AG10803 (cell line): ENCODE measurements at regions not wholly inside any gene's neighbourhood (a gene's known extent, or its start where the extent isn't known, plus 50 kb on each side); places are given as distances from the start of the nearest gene placed in this dataset.

Experiments used
- DNase-seq: peaks from one replicate; pipeline ENCODE4 v3.0.0; 2010; ENCODE audit warnings: low read depth
- H3K4me3 ChIP-seq: 2 replicates; pipeline ENCODE4 v1.5.1; 2011; ENCODE audit warnings: mild to moderate bottlenecking, low read length, control low read depth
- TF ChIP-seq, protein P1 (sequence below): conservative IDR thresholded peaks from 2 replicates; pipeline ENCODE4 v1.5.1; 2011; ENCODE audit warnings: mild to moderate bottlenecking, low read length, control low read depth, inconsistent platforms

DNA sequence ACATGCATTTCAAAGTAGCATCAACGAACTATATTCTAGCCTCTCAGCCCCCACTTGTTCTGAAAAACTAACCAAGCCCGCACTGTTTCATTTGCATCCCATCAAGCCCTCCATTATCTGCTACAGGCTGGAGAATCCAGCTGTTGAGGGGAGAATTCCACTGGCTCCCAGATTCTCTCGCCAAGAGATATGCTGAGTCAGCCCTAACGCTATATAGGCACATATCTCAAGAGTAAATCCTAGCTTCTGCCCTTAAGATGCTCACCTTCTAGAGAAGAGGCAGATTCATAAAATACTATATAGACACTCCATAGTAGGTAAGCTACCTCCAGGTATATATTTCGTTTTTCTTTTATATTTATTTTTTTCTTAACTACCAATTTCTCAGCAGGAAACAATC, 266.4 kb upstream of the TARS1 start:
- TF ChIP-seq, protein P1, sequence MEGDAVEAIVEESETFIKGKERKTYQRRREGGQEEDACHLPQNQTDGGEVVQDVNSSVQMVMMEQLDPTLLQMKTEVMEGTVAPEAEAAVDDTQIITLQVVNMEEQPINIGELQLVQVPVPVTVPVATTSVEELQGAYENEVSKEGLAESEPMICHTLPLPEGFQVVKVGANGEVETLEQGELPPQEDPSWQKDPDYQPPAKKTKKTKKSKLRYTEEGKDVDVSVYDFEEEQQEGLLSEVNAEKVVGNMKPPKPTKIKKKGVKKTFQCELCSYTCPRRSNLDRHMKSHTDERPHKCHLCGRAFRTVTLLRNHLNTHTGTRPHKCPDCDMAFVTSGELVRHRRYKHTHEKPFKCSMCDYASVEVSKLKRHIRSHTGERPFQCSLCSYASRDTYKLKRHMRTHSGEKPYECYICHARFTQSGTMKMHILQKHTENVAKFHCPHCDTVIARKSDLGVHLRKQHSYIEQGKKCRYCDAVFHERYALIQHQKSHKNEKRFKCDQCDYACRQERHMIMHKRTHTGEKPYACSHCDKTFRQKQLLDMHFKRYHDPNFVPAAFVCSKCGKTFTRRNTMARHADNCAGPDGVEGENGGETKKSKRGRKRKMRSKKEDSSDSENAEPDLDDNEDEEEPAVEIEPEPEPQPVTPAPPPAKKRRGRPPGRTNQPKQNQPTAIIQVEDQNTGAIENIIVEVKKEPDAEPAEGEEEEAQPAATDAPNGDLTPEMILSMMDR: no peak

DNA sequence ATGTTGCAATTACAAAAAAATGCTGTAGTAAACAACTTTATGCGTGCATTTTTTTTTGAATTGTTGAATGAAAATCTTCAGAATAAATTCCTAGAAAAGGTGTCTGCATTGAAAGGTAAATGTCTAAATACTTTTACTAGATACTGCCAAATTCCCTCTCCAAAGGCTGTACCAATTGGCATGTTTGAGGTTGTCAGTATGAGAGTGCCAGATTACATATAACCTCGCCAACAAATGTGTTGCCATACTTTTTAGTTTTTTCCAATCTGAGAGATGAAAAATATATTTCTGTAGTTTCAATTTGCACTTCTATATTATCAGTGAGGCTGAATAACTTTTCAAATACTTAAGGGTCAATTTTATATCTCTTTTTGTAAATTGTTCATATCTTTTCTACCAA, 261.5 kb upstream of the TARS1 start:
- H3K4me3 ChIP-seq: no peak overlapping the region
- DNase-seq: no peak
- TF ChIP-seq, protein P1: no peak

More for the DNA sequence above, 266.4 kb upstream of the TARS1 start:
- no peak overlapping the region for H3K4me3 ChIP-seq
- no peak for DNase-seq

DNA sequence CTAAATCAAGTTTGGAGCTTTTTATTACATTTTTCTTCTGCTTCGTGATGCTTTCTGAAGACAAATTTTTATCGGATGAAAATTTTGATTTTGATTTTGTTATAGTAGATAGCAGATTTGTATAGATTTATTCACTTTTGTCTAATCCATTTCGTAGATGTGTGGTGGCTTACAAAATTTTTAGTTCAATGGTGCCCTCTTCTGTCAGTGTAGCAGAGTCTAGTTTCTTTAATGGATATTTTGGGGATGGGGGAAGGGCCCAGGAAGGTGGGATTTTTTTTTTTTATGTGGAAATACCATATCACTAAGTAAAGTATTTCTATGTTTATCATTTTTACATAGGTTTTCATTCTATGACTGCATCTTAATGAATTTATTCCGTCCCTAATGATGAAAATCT, 259.9 kb upstream of the TARS1 start:
- TF ChIP-seq, protein P1: peak; percentile 71
- peak; percentile 66 for DNase-seq
- H3K4me3 ChIP-seq: no peak overlapping the region

DNA sequence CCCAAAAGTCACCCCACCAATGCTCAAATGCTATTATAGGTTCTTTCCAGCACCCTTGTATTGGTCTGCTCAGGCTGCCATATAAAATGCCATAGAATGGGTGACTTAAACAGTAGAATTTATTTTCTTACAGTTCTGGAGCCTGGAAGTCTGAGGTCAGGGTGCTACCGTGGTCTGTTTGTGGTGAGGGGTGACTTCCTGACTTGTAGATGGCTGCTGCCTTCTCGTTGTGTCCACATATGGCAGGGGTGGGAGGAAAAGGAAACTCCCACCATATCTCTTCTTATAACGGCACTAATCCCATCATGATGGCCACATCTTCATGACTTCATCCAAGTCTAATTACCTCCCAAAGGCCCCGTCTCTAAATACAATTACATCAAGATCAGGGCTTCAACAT, 257.8 kb upstream of the TARS1 start:
- no peak for DNase-seq
- TF ChIP-seq, protein P1: no peak

DNA sequence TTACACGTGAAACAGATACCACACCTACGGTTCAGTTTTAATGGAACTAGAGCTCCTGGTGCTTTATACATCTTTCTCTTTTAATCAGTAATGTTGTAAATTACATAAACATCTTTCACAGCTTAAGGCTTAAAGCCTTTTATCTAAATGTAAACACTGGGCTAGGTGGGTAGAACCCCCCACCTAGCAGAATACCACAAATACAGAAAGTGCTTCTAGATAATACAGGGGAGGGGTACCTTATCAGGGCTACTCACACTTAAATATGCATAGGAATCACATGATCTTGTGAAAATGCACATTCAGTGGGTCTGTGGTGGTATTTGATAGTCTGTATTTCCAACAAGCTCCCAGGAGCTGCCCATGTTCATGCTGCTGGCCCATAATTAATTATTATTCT, 256.4 kb upstream of the TARS1 start:
- DNase-seq: no peak
- TF ChIP-seq, protein P1: no peak
- H3K4me3 ChIP-seq: no peak overlapping the region

More for the DNA sequence above, 257.8 kb upstream of the TARS1 start:
- H3K4me3 ChIP-seq: no peak overlapping the region

DNA sequence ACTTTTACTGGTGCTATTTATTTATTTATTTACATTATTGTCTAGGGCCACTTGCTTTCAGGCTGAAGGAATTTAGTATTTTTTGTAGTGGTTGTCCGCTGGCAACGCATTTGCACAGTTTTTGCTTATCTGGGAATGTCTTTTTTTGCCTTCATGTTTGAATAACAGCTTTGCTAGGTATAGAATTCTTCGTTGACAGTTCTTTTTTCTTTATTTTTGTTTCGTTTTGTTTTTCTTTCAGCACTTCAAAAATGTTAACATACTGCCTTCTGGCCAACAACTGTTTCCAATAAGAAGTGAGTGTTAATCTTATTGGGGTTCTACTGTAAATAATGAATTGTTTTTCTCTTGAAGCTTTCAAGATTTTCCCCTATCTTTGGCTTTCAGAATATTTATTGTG, 252.7 kb upstream of the TARS1 start:
- no peak for DNase-seq
- TF ChIP-seq, protein P1: no peak

DNA sequence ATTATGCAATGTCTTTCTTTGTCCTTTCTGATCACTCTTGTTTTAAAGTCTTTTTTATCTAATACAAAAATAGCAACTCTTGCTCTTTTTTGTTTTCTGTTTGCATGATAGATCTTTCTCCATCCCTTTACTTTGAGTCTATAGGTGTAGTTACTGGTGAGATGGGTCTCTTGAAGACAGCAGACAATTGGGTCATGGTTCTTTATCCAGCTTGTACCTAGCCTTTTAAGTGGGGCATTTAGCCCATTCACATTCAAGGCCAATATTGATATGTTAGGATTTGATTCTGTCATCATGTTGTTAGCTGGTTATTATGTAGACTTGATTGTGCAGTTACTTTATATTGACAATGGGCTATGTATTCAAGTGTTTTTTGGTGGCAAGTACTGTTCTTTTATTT, 245.9 kb upstream of the TARS1 start:
- TF ChIP-seq, protein P1: no peak
- DNase-seq: no peak
- no peak overlapping the region for H3K4me3 ChIP-seq

More for the DNA sequence above, 252.7 kb upstream of the TARS1 start:
- no peak overlapping the region for H3K4me3 ChIP-seq
